H9 (cell line): ENCODE measurements at regions not wholly inside any gene's neighbourhood (a gene's known extent, or its start where the extent isn't known, plus 50 kb on each side); places are given as distances from the start of the nearest gene placed in this dataset.

Experiments used
- DNase-seq: peaks from one replicate; pipeline ENCODE4 v3.0.0-alpha.2; 2017
- H2AFZ ChIP-seq: one replicate; pipeline ENCODE4 v1.6.1; 2013; ENCODE audit warnings: mild to moderate bottlenecking, low read length, control low read depth, moderate library complexity
- H2AK5ac ChIP-seq: 2 replicates; pipeline ENCODE4 v1.6.1; 2013; ENCODE audit warnings: low read length, control low read depth, mixed read lengths; ENCODE audit not compliant: insufficient read length
- H2BK120ac ChIP-seq: one replicate; pipeline ENCODE4 v1.6.1; 2013; ENCODE audit warnings: low read depth, mild to moderate bottlenecking, low read length, control low read depth, inconsistent platforms; ENCODE audit not compliant: poor library complexity, severe bottlenecking
- H2BK12ac ChIP-seq: 2 replicates; pipeline ENCODE4 v1.6.1; 2013; ENCODE audit warnings: low read length, control low read depth, mixed read lengths, low read depth; ENCODE audit not compliant: insufficient read length
- H2BK15ac ChIP-seq: 2 replicates; pipeline ENCODE4 v1.6.1; 2013; ENCODE audit warnings: low read depth, low read length, control low read depth
- H2BK20ac ChIP-seq: one replicate; pipeline ENCODE4 v1.6.1; 2013; ENCODE audit warnings: low read depth, mild to moderate bottlenecking, low read length, control low read depth, inconsistent platforms; ENCODE audit not compliant: poor library complexity, severe bottlenecking
- H2BK5ac ChIP-seq: 2 replicates; pipeline ENCODE4 v1.6.1; 2013; ENCODE audit warnings: low read length, control low read depth, mixed read lengths; ENCODE audit not compliant: insufficient read length
- H3K14ac ChIP-seq: 2 replicates; pipeline ENCODE4 v1.6.1; 2013; ENCODE audit warnings: low read length, control low read depth; ENCODE audit not compliant: insufficient read depth
- H3K18ac ChIP-seq: 2 replicates; pipeline ENCODE4 v1.6.1; 2013; ENCODE audit warnings: low read depth, mild to moderate bottlenecking, mixed read lengths, low read length, control low read depth; ENCODE audit not compliant: insufficient read length
- H3K23ac ChIP-seq: 2 replicates; pipeline ENCODE4 v1.6.1; 2013; ENCODE audit warnings: low read length, control low read depth, mixed read lengths, low read depth; ENCODE audit not compliant: insufficient read length
- H3K23me2 ChIP-seq: 2 replicates; pipeline ENCODE4 v1.6.1; 2013; ENCODE audit warnings: low read depth, mild to moderate bottlenecking, mixed read lengths, low read length, control low read depth; ENCODE audit not compliant: insufficient read length, poor library complexity, severe bottlenecking
- H3K27ac ChIP-seq: 2 replicates; pipeline ENCODE4 v1.5.1; 2013; ENCODE audit warnings: low read length, control low read depth, mixed read lengths, low read depth; ENCODE audit not compliant: insufficient read length
- H3K27me3 ChIP-seq: 2 replicates; pipeline ENCODE4 v1.6.1; 2013; ENCODE audit warnings: low read length, control low read depth, inconsistent platforms; ENCODE audit not compliant: insufficient read depth
- H3K4ac ChIP-seq: 2 replicates; pipeline ENCODE4 v1.6.1; 2013; ENCODE audit warnings: low read depth, mild to moderate bottlenecking, control low read depth, inconsistent platforms, low read length, moderate library complexity
- H3K4me1 ChIP-seq: 2 replicates; pipeline ENCODE4 v1.6.1; 2013; ENCODE audit warnings: low read length, control low read depth, inconsistent platforms; ENCODE audit not compliant: insufficient read depth
- H3K4me2 ChIP-seq: 2 replicates; pipeline ENCODE4 v1.6.1; 2013; ENCODE audit warnings: low read length, control low read depth, mixed read lengths; ENCODE audit not compliant: insufficient read length, insufficient read depth
- H3K56ac ChIP-seq: 2 replicates; pipeline ENCODE4 v1.6.1; 2013; ENCODE audit warnings: low read depth, mild to moderate bottlenecking, mixed read lengths, low read length, control low read depth; ENCODE audit not compliant: insufficient read length
- H3K79me1 ChIP-seq: 2 replicates; pipeline ENCODE4 v1.6.1; 2013; ENCODE audit warnings: low read depth, mild to moderate bottlenecking, moderate library complexity, low read length, control low read depth, inconsistent platforms; ENCODE audit not compliant: insufficient read depth, poor library complexity, severe bottlenecking
- H3K79me2 ChIP-seq: 2 replicates; pipeline ENCODE4 v1.6.1; 2013; ENCODE audit warnings: low read length, control low read depth, inconsistent platforms; ENCODE audit not compliant: insufficient read depth
- H3K9ac ChIP-seq: 2 replicates; pipeline ENCODE4 v1.6.1; 2013; ENCODE audit warnings: low read length, control low read depth, mixed read lengths; ENCODE audit not compliant: insufficient read length; ENCODE audit errors: extremely low read depth
- H3K9me3 ChIP-seq: one replicate; pipeline ENCODE4 v1.6.1; 2013; ENCODE audit warnings: low read depth, low read length, inconsistent platforms; ENCODE audit not compliant: control insufficient read depth
- H3T11ph ChIP-seq: one replicate; pipeline ENCODE4 v1.6.1; 2013; ENCODE audit warnings: mild to moderate bottlenecking, low read length, control low read depth, inconsistent platforms
- H4K20me1 ChIP-seq: one replicate; pipeline ENCODE4 v1.6.1; 2013; ENCODE audit not compliant: control insufficient read depth, insufficient read length, insufficient read depth
- H4K5ac ChIP-seq: 2 replicates; pipeline ENCODE4 v1.6.1; 2013; ENCODE audit warnings: low read depth, mild to moderate bottlenecking, mixed read lengths, low read length, control low read depth; ENCODE audit not compliant: insufficient read length
- H4K8ac ChIP-seq: replicated peaks from 2 replicates; pipeline ENCODE4 v1.6.1; 2013; ENCODE audit warnings: low read length, control low read depth, mixed read lengths, low read depth; ENCODE audit not compliant: insufficient read length
- H4K91ac ChIP-seq: 2 replicates; pipeline ENCODE4 v1.6.1; 2013; ENCODE audit warnings: low read depth, mild to moderate bottlenecking, moderate library complexity, mixed read lengths, low read length, control low read depth; ENCODE audit not compliant: insufficient read length
- H3K27ac Mint-ChIP-seq, 3 experiments: 2 replicates in 2 of 3; 3 replicates in 1 of 3; pipeline ENCODE4 v1.8.0; 2020 to 2021; ENCODE audit warnings: mixed read lengths in 3 of 3, mild to moderate bottlenecking in 1 of 3, moderate library complexity in 1 of 3
- H3K27me3 Mint-ChIP-seq: 2 replicates; pipeline ENCODE4 v1.8.0; 2021; ENCODE audit warnings: low read depth, mild to moderate bottlenecking, moderate library complexity, mixed read lengths
- H3K36me3 Mint-ChIP-seq, 3 experiments: 2 replicates in 2 of 3; 3 replicates in 1 of 3; pipeline ENCODE4 v1.8.0; 2020 to 2021; ENCODE audit warnings: low read depth in 3 of 3, mixed read lengths in 3 of 3; ENCODE audit not compliant: insufficient read depth in 1 of 3
- H3K4me1 Mint-ChIP-seq, 2 experiments: 2 replicates each; pipeline ENCODE4 v1.8.0; 2020; ENCODE audit warnings: mixed read lengths in 2 of 2
- H3K4me3 Mint-ChIP-seq, 2 experiments: 2 replicates in 1 of 2; 3 replicates in 1 of 2; pipeline ENCODE4 v1.8.0; 2020 to 2021; ENCODE audit warnings: mild to moderate bottlenecking in 2 of 2, mixed read lengths in 2 of 2, moderate library complexity in 1 of 2
- H3K9me3 Mint-ChIP-seq, 2 experiments: 2 replicates in 1 of 2; 3 replicates in 1 of 2; pipeline ENCODE4 v1.8.0; 2020; ENCODE audit warnings: mild to moderate bottlenecking in 2 of 2, mixed read lengths in 2 of 2, moderate library complexity in 1 of 2
- CTCF ChIP-seq: fragments of 200-600 bp; sonication (generic); conservative IDR thresholded peaks from 3 replicates; pipeline ENCODE4 v1.8.0; 2021; ENCODE audit warnings: antibody characterized with exemption, mild to moderate bottlenecking
- WGBS: extraction: QIAGEN DNeasy Blood & Tissue Kit; methylation state at CpG from one replicate; pipeline ENCODE4 v1.1.7; 2013; ENCODE audit warnings: missing lambda C conversion rate, low lambda C conversion rate, mixed read lengths; ENCODE audit not compliant: insufficient read length; ENCODE audit errors: extremely low coverage; 5-methylcytosine and 5-hydroxymethylcytosine counted together

DNA sequence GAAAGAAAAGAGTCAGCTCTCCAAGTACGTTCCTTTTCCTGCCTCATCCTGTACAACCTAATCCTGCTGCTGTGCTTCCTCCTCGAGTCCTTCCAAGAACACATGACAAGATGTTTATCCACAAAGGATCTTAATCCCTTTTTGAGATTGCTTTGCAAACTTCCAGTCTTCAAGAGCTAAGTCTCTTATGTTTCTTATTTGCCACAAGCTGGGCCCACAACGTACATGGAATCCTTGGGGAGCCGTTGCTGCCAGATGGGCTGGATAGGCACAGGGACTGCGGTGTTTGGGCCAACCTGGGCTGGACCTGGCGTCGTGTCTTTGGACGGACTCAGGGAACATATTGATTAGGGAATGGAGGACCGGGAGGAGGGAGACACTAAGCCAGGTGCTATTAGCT is 79.7 kb upstream of the AFDN start:
- Histone ChIP-seq H2BK20ac (no peak overlapping the region), H4K5ac (no peak overlapping the region), H3K23ac (no peak overlapping the region), H4K20me1 (no peaks in the 10 kb centered on the region), H2BK12ac (no peak overlapping the region), H4K91ac (no peak overlapping the region), H2BK15ac (no peak overlapping the region), H3K79me2 (no peaks in the 10 kb centered on the region), H3K56ac (no peak overlapping the region), H3K4me1 (0 out of 2 replicates have a peak, but pooled peaks cover 4% of the 10 kb centered on the region), H3K4me2 (no peak overlapping the region), H3K27ac (no peak overlapping the region), H2BK120ac (no peak overlapping the region), H3K27me3 (no peaks in the 10 kb centered on the region), H3K23me2 (no peaks in the 10 kb centered on the region), H3K9ac (no peak overlapping the region), H3K79me1 (no peaks in the 10 kb centered on the region), H2BK5ac (no peak overlapping the region), H3K4ac (no peak overlapping the region), H3T11ph (no peak overlapping the region), H3K14ac (no peak overlapping the region), H4K8ac (no peak overlapping the region), H2AK5ac (no peak overlapping the region), H2AFZ (no peak overlapping the region), H3K18ac (no peak overlapping the region), H3K9me3 (no peaks in the 10 kb centered on the region)
- no CpG with 5 or more reads among the region's 9 CpGs for WGBS
- Mint-ChIP-seq H3K4me1 (peaks cover 9 to 20% of the 10 kb centered on the region in 2 experiments), H3K9me3 (no peaks in the 10 kb centered on the region; a peak in 1 of 5 replicates), H3K27ac (no peak overlapping the region), H3K36me3 (peaks cover 0 to 2% (median 0%) of the 10 kb centered on the region in 3 experiments; a peak in 2 of 7 replicates), H3K27me3 (peaks cover 2% of the 10 kb centered on the region; the same call in 1 of the 2 replicates), H3K4me3 (no peak overlapping the region; a peak in 1 of 5 replicates)
- DNase-seq: no peak
- no peak for TF ChIP-seq CTCF
